Daoy (cell line): ENCODE measurements at regions not wholly inside any gene's neighbourhood (a gene's known extent, or its start where the extent isn't known, plus 50 kb on each side); places are given as distances from the start of the nearest gene placed in this dataset.
"Not testable (repeated sequence)": the region's sequence is repeated elsewhere in the genome, so short reads cannot be mapped to it uniquely, and the experiment has no call there.

Experiments used
- DNase-seq: peaks from one replicate; pipeline ENCODE4 v3.0.0-alpha.2; 2015; ENCODE audit warnings: low read depth

DNA sequence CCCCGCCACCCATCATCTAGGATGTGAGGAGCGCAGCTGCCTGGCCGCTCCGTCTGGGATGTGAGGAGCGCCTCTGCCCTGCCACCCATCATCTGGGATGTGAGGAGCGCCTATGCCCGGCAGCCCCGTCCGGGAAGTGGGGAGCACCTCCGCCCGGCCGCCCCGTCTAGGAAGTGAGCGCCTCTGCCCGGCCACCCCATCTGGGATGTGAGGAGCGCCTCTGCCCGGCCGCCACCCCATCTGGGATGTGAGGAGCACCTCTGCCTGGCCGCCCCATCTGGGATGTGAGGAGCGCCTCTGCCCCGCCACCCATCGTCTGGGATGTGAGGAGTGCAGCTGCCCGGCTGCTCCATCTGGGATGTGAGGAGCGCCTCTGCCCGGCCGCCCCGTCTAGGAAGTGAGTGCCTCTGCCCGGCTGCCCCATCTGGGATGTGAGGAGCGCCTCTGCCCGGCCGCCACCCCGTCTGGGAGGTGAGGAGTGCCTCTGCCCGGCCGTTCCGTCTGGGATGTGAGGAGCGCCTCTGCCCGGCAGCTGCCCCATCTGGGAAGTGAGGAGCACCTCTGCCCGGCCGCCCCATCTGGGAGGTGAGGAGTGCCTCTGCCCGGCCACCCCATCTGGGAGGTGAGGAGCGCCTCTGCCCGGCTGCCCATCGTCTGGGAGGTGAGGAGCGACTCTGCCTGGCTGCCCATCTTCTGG lies 1086.5 kb downstream of the TYW1 start:
- not testable (repeated sequence) for DNase-seq

DNA sequence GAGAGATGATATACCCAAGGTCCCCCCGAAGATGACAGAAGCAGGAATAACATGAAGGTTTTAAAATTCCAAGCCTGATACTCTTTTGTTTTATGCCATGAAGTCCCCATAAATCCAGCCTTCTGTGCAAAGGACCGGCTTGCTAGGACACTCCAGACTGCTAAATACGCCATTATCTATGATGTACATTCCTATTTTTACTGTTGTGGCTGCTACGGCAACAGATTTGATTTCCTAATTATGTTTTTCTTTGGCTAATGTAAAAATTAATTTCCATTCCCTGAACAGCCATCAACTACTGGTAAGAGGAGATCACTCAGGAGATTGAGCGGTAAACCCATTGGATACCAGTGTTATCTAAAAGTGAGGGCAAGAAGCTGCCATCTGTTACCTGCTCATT lies 1090.8 kb downstream of the TYW1 start:
- no peak for DNase-seq

DNA sequence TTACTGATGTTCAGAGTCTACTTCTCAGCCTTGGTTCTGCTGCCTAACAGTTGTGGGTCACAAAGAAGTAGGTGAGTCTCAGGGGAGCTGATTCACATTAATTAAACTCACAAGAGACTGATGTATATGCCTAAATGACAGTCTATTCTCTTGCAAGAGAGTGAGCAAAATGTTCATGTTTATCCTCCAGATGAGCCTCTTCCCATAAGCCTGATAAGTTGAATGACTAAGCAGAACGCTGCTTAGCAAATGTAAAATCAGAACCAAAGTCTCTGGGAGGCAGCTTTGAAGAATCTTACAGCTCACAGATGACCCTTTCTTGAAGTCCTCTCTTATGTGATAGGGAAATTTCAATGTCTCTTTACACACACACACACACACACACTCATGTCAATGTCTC lies 1092.2 kb downstream of the TYW1 start:
- DNase-seq: no peak

DNA sequence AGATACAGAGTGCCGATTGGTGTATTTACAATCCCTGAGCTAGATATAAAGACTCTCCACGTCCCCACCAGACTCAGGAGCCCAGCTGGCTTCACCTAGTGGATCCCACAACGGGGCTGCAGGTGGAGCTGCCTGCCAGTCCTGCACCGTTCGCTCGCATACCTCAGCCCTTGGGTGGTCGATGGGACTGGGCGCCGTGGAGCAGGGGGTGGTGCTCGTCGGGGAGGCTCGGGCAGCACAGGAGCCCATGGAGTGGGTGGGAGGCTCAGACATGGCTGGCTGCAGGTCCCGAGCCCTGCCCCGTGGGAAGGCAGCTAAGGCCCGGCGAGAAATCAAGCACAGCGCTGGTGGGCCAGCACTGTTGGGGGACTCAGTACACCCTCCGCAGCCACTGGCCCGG lies 1093.6 kb downstream of the TYW1 start:
- not testable (repeated sequence) for DNase-seq

DNA sequence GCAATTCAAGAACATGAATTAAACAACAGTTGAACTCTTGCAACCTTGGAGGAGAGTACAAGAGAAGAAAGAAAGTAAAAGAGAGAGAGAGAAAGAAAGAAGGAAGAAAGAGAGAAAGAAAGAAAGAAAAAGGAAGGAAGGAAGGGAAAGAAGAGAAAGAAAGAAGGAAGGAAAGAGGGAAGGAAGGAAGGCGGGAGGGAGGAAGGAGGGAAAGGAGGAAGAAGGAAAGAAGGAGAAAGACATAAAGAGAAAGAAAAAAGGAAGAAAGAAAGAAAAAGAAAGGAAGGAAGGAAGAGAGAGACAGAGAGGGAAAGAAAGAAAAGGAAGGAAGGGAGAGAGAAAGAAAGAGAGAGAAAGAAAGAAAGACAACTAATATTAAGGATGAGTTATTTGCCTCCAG lies 1106.7 kb downstream of the TYW1 start:
- DNase-seq: no peak

DNA sequence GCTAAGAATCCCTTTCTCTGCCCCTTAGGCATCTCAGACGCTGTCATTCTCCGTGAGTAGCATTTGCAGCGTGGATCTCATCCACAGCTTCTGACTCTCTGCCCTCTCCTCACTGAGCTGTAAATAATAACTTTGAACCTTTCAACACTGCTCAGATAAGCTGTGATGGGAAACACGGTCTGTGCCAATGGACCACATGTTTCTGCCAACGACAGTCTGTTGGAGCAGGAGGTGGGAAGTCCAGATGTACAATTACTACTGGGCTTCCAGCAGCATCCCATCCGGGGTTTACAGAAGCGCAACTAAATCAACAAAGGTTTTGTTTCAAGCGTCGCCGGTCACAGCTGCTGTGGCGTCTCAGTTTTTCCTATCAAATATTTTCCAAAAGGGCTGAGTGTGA lies 1110.6 kb downstream of the TYW1 start:
- DNase-seq: no peak

DNA sequence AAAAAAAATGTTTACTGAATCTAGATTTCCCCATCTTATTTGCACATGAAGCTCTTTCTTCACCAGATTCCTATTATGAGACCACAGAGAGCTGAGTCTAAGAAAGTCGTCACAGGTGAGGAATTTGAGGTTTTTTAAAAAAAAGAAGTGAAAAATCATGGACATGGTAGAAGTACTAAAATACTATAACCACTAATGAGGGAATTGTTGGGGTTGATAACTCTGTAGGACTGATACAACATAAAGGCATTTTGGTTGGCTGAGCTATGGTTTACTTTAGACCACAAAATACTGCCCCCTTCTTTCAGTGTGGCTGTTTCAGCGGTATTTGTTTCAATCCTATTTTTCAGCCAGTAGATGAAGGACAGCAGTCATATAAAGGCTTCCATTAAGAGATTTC lies 1111.3 kb downstream of the TYW1 start:
- DNase-seq: no peak

DNA sequence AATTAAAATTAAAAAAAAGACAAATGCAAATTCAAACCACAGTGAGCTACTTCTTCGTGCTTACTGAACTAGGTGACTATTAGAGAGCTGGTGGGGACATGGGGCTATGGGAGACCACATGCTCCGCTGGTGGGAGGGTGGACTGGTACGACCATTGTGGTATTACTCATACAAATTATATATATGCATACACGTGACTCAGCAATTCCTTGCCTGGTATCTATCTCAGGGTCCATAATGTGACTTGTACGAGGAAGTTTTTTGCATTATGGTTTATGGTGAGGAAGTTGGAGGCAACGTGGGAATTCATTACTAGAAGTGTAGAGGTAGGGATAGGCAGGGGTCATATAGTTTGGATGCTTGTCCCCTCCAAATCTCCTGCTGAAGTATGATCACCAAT lies 1112.7 kb downstream of the TYW1 start:
- DNase-seq: no peak

DNA sequence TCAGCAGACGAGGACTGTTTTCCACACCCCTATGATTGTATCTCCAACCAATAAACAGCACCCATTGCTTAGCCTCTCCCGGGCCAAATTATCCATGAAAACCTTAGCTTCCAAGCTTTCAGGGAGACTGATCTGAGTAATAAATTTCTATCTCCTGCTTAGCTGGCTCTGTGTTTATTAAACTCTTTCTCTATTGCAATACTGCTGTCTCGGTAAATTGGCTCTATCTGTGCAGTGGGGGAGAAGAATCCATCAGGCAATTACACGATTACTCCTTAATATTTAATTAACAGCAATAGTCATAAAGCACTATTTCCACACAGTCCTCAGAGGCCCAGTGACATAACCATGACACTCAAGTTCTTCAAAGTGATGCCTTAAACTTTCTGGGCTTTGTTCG lies 1122.8 kb downstream of the TYW1 start:
- no peak for DNase-seq

DNA sequence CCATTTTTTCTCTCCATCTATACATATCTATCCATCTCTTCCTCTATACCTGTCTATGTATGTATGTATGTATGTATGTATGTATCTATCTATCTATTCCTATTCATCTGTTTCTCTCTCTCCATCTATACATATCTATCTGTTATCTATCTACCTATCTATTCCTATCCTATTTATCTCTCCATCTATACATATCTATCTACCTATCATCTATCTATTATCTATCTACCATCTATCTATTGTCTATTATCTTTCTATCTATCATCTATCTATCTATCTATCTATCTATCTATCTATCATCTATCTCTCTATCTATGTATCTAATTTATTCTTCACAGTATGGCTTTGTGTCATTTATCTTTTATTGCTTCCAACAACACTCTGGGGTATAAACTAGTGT lies 1124.4 kb downstream of the TYW1 start:
- no peak for DNase-seq

DNA sequence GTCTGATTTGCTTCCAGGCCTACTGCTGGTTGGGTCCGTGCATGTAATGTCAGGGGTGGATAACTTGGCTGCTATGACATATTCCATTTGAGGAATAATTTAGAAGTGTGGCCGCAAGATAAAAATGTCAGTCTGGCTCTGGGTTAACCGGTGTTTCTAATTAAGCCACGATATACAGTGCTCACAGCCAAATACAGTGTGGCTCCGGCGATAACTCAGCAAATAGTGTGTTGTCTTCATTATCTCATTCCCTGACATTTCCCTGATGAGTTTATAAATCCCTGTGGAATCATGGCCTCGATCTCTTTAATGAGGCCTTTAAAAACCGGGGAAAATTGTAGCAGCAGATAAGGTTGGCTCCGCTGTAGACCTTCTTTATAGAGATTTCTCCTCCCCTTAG lies 1125.0 kb downstream of the TYW1 start:
- no peak for DNase-seq

DNA sequence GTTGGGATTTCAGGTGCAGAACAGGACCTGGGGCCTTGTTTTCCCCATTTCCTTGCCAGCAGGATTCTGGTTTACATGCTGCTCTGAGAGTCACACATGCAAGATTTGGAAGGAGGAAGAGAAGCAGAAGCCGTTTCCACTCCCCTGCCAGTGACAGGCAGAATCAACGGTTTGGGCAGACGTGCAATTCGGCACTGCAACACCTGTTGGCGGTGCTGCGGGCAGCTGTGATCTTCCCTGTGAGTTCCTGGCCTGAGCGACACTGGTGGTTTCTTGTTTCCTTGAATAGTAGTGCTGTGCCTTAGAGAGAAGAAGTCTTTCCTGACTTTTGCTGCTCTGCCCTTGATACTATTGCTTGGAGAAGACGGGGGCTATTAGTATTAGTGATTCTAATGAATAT lies 1126.2 kb downstream of the TYW1 start:
- DNase-seq: no peak

DNA sequence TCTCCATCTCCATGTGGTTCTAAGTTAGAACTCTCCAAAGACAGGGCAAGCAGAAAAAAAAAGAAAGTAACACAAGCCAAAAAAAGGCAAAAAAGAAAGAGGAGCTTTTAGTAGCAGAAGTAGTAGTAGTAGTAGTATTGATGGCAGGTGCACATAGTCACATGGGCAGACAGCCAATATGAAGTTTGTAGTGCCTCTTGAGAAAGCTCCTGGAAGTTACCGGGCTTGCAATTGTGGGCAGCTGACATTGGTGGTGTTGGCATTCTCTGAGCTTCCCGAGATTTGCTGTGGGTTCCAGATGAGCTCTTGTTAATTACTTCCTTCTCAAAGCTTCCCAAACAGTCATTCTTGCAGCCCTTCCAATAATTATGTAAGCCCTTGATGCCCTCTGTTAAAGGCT lies 1128.5 kb downstream of the TYW1 start:
- no peak for DNase-seq

DNA sequence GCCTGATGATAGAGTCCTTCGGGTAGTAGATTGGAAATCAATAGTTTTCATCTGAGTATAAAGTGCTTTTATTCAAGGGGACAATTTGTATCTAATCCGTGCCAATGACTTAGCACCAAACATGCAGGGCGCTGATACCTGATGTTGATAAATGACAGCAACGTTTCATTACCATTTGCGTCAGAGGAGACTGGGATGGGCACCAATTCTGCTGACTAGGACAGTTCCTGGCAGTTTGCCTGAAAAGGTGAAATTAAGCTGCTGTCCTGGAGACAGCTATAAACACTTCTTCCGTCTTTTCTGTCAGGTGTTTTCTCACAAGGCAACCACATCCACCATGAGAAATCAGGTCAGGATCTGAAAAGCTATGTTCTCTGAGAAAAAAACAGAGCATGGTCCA lies 1136.4 kb downstream of the TYW1 start:
- no peak for DNase-seq

DNA sequence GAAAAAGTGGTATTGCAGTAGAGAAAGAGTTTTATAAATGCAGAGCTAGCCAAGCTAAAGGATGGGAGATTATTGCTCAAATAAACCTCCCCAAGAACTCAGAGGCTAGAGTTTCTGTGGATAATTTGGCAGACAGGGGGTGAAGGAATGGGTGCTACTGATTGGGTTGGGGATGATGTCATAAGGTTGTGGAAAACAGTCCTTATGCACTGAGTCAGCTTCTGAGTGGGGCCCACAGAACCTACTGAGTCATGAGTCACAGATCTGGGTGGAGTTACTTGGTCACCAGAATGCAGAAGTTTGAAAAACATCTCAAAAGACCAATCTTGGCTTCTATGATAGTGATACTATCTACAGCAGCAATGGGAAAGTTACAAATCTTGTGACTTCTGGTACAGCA lies 1146.7 kb downstream of the TYW1 start:
- DNase-seq: no peak

DNA sequence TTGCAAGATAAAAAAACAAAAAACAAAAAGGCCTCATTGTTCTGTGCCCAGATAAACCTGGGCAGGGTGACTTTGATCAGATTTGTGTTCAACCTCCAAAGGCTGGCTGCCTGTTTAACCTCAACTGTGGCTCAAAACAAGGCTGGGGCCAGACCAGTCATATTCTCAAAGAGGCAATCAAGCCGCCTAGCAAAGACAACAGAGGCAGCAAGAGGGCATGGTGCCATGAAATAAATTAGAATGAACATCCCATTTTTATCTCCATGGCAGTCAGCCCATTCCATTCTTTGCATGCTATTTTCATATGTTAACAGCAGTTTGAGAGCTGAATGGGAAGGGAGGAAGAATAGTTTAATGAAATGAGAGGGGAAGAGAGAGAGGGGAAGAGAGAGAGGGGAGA lies 1150.3 kb downstream of the TYW1 start:
- DNase-seq: no peak

DNA sequence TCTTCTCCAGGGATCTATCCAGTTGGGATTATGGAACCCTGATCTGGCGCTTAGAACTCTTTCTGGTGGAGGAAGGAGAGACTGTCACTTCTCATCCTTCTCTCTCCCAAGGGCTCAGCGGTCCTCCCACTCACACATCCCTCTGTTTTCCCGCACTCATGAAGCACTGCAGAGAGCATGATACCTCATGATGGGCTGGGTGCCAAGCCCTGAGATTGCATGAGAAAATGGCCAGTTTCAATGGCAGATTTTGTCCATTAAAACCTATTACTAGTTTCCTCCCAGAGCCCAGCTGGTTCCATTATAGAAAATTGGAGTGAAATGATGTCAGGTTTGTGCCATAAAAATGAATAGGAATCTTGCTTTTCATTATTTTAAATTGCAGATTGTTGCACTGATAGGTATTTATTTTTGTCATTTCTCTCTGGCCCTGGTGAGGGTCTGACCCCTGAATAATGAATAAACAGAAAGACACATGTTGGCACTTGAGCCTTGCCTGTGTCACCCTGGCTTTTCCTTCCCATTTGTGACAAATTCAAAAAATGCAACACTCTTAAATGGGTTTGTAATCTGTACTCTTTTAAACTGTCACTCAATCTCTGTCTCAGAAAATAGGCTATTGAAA lies 1151.1 kb downstream of the TYW1 start:
- no peak for DNase-seq

DNA sequence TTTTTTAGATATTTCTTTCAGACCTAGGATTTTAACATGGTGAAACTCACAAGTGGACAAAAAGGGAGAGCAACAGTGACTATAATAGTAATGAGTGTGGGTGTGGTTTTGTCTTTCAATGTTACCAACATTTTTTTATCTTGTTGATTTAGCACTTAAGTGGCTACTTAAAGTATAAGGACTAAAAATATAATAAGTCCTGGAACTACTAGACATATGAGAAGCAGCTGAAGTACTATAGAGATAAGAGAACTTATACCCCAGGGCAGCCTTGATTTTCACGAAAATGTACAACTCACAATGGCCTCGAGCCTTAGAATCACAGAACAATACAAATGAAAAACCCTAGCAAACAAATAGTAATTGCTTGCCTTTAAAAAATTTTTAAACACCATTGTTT lies 1151.8 kb downstream of the TYW1 start:
- no peak for DNase-seq

DNA sequence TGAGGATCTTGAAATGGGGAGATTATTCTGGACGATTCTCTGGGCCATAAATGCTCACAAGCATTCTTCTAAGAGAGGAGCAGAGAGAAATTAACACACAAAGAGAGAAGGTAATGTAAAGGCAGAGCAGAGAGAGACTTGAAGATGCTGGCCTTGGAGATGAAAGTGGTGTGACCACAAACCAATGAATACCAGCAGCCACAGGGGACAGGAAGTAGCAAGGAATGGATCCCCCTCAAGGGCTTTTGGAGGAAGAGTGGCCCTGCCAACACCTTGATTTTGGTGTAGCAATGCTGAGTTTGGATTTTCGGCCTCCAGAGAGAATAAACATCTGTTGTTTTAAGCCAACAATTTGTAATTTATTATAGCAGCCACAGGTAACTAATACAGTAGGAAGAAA lies 1155.6 kb downstream of the TYW1 start:
- DNase-seq: no peak

DNA sequence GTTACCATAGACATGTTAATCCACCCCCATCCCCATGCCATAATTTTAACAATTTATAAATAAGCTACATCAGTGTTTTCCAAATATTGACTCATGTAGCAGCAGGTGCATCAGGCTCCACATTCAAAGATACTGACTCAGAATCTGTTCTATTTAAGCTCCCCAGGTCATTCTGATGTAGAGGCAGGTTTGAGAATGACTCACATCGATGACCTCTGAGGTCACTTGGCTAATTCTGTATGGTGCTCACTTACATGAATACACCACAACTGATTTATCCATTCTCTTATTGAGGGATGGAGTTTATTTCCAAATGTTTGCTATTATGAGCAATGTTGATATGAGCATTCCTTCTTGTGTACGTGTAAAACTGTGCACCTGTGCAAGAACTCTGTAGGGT lies 1159.0 kb downstream of the TYW1 start:
- no peak for DNase-seq

DNA sequence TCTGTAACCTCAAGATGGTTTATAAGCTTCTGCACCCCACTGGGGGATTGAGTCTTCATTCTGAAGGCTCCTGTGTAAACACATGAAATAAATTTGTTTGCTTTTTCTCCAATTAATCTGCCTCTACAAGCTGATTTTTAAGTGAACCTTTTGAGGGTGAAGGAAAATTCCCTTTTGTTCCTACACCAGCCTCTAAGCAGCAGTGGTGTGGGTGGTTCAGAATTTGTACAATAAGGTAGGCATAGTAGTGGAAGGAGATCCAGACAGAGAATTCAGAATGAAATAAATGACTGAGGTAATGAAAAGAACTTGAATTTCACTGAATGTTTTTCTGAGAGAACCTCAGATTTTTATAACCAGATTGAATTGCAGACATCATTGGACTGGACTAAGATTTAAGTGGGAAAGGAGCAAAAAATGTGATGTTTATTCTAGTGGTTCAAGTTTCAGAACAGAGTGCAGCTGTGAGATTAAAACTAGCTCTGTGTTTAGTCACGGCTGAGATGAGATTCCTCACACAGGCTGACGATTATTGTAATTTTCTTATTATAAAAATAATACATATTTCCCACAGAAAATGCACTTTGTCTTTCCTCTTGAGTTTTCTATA lies 1162.2 kb downstream of the TYW1 start:
- no peak for DNase-seq

DNA sequence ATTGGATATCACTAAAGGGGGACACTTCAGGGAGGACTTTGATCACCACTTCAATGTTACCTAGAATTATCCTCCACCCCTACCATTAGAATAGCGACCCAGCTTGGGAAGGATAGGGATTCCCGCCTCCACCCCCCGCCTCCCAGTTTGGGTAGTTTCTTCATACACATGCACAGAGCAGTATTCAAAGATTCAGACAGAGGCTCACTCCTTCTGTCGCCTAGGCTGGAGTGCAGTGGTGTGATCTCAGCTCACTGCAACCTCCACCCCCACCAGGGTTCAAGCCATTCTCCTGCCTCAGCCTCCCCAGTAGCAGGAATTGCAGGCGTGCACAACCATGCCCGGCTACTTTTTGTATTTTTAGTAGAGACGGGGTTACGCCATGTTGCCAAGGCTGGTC lies 1166.1 kb downstream of the TYW1 start:
- no peak for DNase-seq

DNA sequence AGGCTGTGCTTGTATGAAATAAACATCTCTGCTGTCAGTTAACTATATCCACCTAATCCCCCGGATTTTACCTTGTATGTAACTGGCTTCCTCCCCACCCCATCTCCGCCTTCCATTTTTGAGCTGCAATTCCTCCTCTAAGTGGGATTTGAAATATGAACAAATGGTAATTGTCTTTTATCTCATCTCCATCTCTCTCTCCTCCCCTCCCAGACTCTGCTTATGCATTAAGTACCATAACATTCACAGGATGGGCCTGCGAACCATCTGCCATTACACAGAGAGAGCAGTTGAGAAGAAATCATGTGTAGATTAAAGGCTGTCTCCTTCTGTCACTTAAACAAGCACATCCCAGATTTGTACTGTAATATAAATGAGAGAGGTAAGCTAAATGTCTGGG lies 1169.9 kb downstream of the TYW1 start:
- no peak for DNase-seq

DNA sequence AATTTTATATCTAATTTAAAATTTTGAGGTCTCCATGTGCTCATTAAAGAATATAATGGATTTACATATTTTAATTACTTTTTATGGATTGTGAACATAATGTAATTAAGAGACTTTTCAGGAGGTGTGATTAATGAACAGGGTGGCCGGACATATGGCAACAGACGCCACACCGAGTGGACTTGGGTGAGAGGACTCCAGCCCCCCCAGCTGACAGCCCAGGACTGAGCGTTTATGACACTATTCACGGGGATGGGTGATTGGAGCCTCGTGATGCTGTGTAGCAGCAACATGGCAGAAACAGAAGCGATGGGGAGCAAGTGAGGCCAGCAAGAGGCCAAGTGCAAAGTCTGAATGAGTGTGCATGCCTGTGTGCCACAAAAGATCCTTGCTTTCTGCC lies 1176.9 kb downstream of the TYW1 start:
- DNase-seq: no peak
